Mesodermal cell (in vitro differentiated cells): ENCODE measurements at regions not wholly inside any gene's neighbourhood (a gene's known extent, or its start where the extent isn't known, plus 50 kb on each side); places are given as distances from the start of the nearest gene placed in this dataset.

Experiments used
- H3K27ac ChIP-seq: 2 replicates; pipeline ENCODE4 v1.7.0; 2013; ENCODE audit warnings: mild to moderate bottlenecking, low read depth, low read length, moderate library complexity; ENCODE audit not compliant: severe bottlenecking
- H3K36me3 ChIP-seq: 2 replicates; pipeline ENCODE4 v1.7.1; 2013; ENCODE audit warnings: mild to moderate bottlenecking, low read length, moderate library complexity; ENCODE audit not compliant: control insufficient read depth, insufficient read depth
- H3K4me1 ChIP-seq: one replicate; pipeline ENCODE4 v1.7.1; 2013; ENCODE audit warnings: mild to moderate bottlenecking, low read length; ENCODE audit not compliant: insufficient read depth, control insufficient read depth, poor library complexity, severe bottlenecking
- H3K4me3 ChIP-seq: 2 replicates; pipeline ENCODE4 v1.7.0; 2013; ENCODE audit warnings: low read length, control low read depth, mild to moderate bottlenecking; ENCODE audit not compliant: insufficient read depth, poor library complexity, severe bottlenecking; ENCODE audit errors: extremely low read depth
- H3K9me3 ChIP-seq: 2 replicates; pipeline ENCODE4 v1.7.1; 2013; ENCODE audit warnings: mild to moderate bottlenecking, low read length, moderate library complexity; ENCODE audit not compliant: control insufficient read depth
- WGBS, 2 experiments: methylation state at CpG; one replicate each; pipeline ENCODE4 v1.1.5; 2013; ENCODE audit warnings: missing lambda C conversion rate in 2 of 2; ENCODE audit not compliant: insufficient coverage in 2 of 2; 5-methylcytosine and 5-hydroxymethylcytosine counted together

DNA sequence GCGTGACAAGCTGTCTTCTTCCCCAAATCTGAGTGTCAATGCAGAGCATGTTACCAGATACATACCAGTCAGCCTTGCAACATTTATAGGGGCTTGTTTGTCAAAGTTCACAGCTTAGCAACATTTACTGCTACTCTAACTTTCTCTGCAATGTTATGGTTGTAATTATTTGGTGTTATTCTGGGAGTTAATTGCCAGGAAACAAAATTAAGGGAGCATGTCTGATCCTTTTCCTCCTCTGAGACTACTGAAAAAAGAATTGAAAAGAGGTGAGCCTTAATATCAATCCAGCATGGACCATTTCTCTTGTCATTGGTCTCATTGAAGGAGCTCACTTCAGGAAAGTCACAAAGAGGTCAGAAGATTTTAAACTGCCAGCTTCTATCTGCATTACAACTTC, 465.6 kb upstream of the LINC00305 start:
- 80 to 92% methylated on average over 1 of the region's 1 CpG for WGBS, 2 experiments
- H3K4me1 ChIP-seq = no peaks in the 10 kb centered on the region
- no peak overlapping the region for H3K4me3 ChIP-seq
- no peaks in the 10 kb centered on the region for H3K9me3 ChIP-seq
- H3K36me3 ChIP-seq = no peaks in the 10 kb centered on the region
- no peak overlapping the region for H3K27ac ChIP-seq

DNA sequence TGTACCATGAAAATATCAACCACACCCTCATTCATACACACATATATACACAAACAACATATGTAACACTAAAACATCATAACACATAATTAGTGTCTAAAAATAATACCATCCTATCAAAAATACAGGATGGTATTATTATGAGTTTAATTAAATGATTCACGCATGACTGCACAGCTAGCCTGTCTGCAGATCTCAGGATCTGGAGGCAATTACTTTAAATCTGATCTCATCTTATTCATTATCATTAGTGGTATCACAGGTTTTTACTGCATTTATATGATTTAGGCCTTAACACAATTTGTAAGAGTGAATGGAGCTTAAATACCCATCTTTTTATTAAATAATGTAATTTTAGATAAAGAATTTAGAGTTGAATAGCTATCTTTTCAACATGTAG, 443.4 kb upstream of the LINC00305 start:
- Histone ChIP-seq H3K4me3 (no peak overlapping the region), H3K36me3 (no peaks in the 10 kb centered on the region), H3K4me1 (no peaks in the 10 kb centered on the region), H3K9me3 (no peaks in the 10 kb centered on the region), H3K27ac (no peak overlapping the region)
- WGBS, 2 experiments = no CpG with 5 or more reads among the region's 1 CpG

DNA sequence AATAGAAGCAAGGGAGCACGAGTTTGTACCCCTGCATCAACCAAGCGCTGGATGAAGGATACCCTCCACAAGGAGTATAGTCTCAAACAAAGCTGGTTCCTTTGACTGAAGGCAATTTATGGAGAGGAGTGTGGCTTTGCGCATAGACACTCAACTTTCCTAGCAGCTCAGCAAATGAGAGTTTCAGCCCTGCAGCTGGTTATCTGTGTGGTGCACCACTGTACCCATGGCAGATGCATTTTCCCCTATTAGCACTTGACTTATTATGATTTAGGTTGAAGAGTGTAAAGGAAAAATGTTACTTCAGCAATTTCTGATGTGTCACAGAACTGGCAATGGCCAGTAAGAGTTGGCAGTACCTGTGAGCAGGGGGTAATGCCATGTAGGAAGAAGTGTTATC, 440.1 kb upstream of the LINC00305 start:
- Histone ChIP-seq H3K4me1 (no peaks in the 10 kb centered on the region), H3K36me3 (no peaks in the 10 kb centered on the region), H3K27ac (no peak overlapping the region), H3K9me3 (no peaks in the 10 kb centered on the region), H3K4me3 (no peak overlapping the region)
- WGBS, 2 experiments = 90% methylated on average over 3 of the region's 3 CpGs; no CpG with 5 or more reads in 1 of the 2 experiments

DNA sequence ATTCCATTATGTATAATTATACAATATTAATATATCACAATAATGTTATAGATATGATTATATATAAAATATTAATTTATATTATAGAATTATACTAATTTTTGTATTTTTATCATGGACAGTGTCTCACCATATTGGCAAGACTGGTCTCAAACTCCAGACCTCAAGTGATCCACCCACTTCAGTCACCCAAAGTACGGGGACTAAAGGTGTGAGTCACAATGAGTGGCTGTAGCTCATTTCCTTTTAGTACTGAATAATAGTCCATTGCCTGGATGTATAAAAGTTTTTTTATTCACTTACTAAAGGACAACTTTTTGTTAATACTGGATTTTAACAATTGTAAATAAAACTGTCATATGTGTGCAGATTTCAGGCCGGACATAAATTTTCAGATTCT, 417.6 kb upstream of the LINC00305 start:
- Histone ChIP-seq H3K27ac (no peak overlapping the region), H3K4me1 (no peaks in the 10 kb centered on the region), H3K36me3 (no peaks in the 10 kb centered on the region), H3K9me3 (no peaks in the 10 kb centered on the region), H3K4me3 (no peak overlapping the region)
- no CpG with 5 or more reads among the region's 2 CpGs for WGBS, 2 experiments

DNA sequence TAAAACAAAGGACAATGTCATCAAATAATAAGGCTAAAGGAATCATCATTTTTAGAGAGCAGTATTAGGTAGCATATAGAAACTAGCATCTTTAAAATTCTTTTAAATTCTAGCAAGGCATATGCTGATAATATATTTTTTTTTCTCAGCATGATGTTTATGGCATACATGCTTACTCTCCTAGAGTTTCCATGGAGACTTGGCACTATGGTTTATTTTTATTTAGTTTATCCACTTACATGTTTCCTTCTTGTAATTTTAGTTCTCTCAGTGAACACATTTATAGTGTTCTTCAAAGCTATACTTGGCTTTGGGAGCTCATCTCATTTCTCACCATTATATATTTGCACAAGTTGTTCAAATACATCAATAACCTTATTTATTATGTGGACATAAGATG, 413.8 kb upstream of the LINC00305 start:
- no peaks in the 10 kb centered on the region for H3K9me3 ChIP-seq
- no peak overlapping the region for H3K27ac ChIP-seq
- no peaks in the 10 kb centered on the region for H3K36me3 ChIP-seq
- H3K4me1 ChIP-seq = no peaks in the 10 kb centered on the region
- H3K4me3 ChIP-seq = no peak overlapping the region

DNA sequence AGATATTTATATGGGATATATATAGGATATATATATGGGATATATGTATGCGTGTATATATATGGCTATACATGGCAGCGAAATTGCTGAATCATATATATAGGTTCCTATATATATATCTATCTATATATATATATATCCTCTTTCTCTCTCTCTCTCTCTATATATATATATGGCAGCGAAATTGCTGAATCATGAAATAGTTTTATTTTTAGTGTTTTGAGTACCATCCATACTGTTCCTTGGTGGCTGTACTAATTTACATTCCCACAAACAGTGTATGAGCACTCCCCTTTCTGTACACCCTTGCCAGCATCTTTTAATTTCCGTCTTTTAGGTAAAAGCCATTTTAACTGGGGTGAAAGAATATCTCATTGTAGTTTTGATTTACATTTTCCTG, 397.6 kb upstream of the LINC00305 start:
- no peaks in the 10 kb centered on the region for H3K36me3 ChIP-seq
- no peak overlapping the region for H3K4me3 ChIP-seq

DNA sequence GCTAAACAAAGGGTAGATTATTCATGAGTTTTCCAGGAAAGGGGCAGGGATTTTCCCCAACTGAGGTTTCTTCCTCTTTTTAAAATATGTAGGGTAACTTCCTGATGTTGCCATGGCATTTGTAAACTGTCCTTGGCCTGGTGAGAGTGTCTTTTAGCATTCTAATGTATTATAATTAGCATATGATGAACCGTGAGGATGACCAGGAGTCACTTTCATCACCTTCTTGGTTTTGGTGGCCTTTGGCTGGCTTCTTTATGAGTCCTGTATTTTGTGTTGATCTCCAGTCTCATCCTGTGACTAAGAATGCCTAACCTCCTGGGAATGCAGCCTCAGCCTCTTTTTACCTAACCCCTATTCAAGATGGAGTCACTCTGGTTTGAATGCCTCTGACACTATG, 391.0 kb upstream of the LINC00305 start:
- WGBS, 2 experiments = no CpG with 5 or more reads among the region's 1 CpG
- H3K4me3 ChIP-seq = no peak overlapping the region
- H3K36me3 ChIP-seq = no peaks in the 10 kb centered on the region
- H3K27ac ChIP-seq = no peak overlapping the region
- H3K9me3 ChIP-seq = no peaks in the 10 kb centered on the region
- no peaks in the 10 kb centered on the region for H3K4me1 ChIP-seq

More for the DNA sequence above, 397.6 kb upstream of the LINC00305 start:
- Histone ChIP-seq H3K27ac (no peak overlapping the region), H3K4me1 (no peaks in the 10 kb centered on the region), H3K9me3 (no peaks in the 10 kb centered on the region)
- no CpG with 5 or more reads among the region's 4 CpGs for WGBS, 2 experiments

DNA sequence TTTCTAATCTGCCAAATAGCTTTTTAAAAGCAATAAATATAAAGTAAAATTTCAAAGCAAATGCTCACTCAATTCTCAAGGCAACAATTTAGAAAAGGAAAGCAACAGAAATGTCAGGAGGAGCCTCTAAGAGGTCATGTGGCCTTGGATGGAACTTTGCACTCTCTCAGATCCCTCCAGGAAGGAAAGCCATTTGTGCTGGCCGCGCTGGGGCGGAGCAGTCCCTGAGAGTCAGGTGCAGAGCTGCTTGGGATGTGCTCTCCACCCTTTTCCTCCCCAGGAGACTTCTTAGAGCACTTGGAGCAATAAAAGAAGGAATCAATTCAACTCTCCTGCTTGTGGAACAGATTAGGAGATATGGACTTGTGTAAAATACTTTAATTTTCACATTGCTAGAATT, 379.8 kb upstream of the LINC00305 start:
- Histone ChIP-seq H3K4me3 (no peak overlapping the region), H3K36me3 (no peaks in the 10 kb centered on the region), H3K4me1 (no peaks in the 10 kb centered on the region), H3K27ac (no peak overlapping the region), H3K9me3 (no peaks in the 10 kb centered on the region)
- 100% methylated on average over 2 of the region's 3 CpGs; no CpG with 5 or more reads in 1 of the 2 experiments for WGBS, 2 experiments

DNA sequence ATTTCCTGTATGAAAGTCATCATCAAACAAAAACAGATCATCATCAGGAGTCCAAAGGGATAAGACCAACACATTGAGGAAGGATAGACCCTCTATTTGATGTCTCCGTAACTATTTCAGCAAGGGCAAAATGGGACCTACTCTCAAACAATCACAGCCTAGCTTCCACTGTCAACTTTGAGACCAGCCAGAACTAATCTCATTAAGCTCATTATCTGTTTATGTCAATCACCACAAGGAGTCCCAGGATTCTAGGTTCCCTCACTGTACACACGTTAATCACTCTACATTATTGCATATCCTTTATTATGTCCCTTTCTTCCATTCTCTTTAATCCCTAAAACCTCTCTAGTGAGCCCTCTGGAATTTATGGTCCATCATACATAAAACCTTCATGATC, 370.3 kb upstream of the LINC00305 start:
- Histone ChIP-seq H3K4me1 (no peaks in the 10 kb centered on the region), H3K36me3 (no peaks in the 10 kb centered on the region), H3K9me3 (no peaks in the 10 kb centered on the region), H3K4me3 (no peak overlapping the region), H3K27ac (no peak overlapping the region)
- 86 to 87% methylated on average over 2 of the region's 2 CpGs for WGBS, 2 experiments

DNA sequence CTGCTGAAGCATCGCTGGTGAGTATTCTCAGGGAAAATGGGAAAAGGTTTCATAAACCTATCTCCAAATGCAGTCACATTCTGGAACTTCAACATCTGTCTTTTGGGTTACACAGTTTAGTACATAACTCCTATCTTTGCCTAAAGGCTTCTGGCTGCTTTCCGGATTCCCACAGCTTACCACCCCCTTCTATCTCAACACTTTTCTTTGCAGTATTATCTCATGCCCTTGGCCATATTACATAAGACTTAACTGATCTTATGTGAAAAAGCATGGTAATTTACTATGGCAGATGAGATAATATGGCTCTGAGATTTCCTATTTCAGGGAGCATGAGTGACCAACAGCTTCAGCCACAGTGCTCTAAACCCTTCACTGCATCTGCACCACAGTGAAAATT, 369.3 kb upstream of the LINC00305 start:
- H3K27ac ChIP-seq = no peak overlapping the region
- H3K9me3 ChIP-seq = no peaks in the 10 kb centered on the region
- no peaks in the 10 kb centered on the region for H3K36me3 ChIP-seq
- WGBS, 2 experiments = 100% methylated on average over 1 of the region's 2 CpGs; no CpG with 5 or more reads in 1 of the 2 experiments
- no peaks in the 10 kb centered on the region for H3K4me1 ChIP-seq
- H3K4me3 ChIP-seq = no peak overlapping the region

DNA sequence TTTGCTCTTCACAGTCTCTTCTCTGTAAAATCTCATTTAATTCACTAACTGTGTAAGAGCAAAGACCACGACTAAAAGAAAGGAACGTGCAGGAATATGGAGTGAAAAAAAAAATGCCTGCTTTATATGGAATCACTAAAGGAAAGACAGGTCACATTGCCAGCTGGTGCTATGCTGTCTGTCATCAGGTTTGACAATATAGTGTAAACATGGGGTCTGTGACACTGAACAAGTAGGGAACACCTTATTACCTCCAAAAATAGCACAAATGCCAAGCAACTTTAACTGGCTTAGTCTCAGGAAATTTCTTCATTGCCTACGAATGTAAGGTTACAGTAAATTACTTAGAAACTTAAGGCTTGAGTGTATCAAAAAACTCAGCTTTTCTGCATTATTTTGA, 364.5 kb upstream of the LINC00305 start:
- Histone ChIP-seq H3K4me3 (no peak overlapping the region), H3K36me3 (no peaks in the 10 kb centered on the region), H3K9me3 (no peaks in the 10 kb centered on the region), H3K27ac (no peak overlapping the region), H3K4me1 (no peaks in the 10 kb centered on the region)
- WGBS, 2 experiments = 88% methylated on average over 2 of the region's 3 CpGs; no CpG with 5 or more reads in 1 of the 2 experiments

DNA sequence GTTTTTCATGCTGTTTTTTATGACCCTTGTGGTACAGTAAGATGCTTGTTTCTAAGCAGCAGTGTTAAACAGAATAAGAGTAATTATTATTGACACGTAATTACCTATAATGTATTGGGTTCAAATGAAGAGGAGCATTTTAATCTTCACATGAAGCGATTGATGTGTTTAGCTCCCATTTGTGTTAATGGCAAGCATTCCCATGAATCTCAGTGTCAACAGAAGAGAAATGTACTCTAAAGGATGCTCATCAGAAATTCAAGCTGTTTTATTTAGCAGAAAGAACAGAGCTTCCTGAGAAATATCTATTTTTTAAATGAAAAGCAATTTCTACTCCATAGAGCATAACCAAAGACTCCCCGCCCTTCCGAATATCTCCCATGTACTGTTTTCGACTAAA, 341.3 kb upstream of the LINC00305 start:
- no peak overlapping the region for H3K27ac ChIP-seq
- no peaks in the 10 kb centered on the region for H3K36me3 ChIP-seq
- no peaks in the 10 kb centered on the region for H3K4me1 ChIP-seq
- H3K9me3 ChIP-seq = no peaks in the 10 kb centered on the region
- 88% methylated on average over 2 of the region's 5 CpGs; no CpG with 5 or more reads in 1 of the 2 experiments for WGBS, 2 experiments
- H3K4me3 ChIP-seq = no peak overlapping the region
